GM12875 (cell line): ENCODE measurements at regions not wholly inside any gene's neighbourhood (a gene's known extent, or its start where the extent isn't known, plus 50 kb on each side); places are given as distances from the start of the nearest gene placed in this dataset.

Source experiments
- H3K4me3 ChIP-seq: one replicate; pipeline ENCODE4 v1.5.1; 2011; ENCODE audit warnings: low read depth, low read length, control low read depth
- CTCF ChIP-seq: IDR thresholded peaks from 2 replicates; pipeline ENCODE4 v1.5.1; 2011; ENCODE audit warnings: low read depth, mild to moderate bottlenecking, control low read depth, inconsistent platforms, low read length, moderate library complexity, borderline replicate concordance; ENCODE audit not compliant: insufficient read depth

DNA sequence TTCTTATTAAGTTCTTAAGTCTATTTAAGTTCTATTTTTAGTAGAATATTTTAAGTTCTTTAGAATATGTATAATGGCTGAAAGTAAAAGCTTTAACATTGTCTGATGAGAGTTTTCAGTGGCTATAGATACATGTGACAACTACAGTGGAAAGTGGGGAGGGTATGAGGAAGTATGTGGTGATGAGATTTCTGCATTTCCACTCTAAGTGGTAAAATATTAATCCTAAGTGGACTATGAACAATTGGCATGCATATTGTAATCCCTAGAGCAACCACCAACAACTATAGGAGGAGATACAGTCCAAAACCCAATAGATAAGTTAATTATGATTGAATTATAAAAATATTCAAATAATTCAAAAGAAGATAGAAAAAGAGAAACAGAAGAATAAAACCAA lies 183.6 kb downstream of the GADD45G start:
- no peak overlapping the region for H3K4me3 ChIP-seq
- no peak for TF ChIP-seq CTCF

- no peak overlapping the region for H3K4me3 ChIP-seq
- TF ChIP-seq CTCF = no peak
Observed at GRCh38 chr9:89789922-89790510, 185.2 kb downstream of the GADD45G start.

- no peak for TF ChIP-seq CTCF
- no peak overlapping the region for H3K4me3 ChIP-seq
Observed at GRCh38 chr9:89790542-89791109, 185.8 kb downstream of the GADD45G start.

DNA sequence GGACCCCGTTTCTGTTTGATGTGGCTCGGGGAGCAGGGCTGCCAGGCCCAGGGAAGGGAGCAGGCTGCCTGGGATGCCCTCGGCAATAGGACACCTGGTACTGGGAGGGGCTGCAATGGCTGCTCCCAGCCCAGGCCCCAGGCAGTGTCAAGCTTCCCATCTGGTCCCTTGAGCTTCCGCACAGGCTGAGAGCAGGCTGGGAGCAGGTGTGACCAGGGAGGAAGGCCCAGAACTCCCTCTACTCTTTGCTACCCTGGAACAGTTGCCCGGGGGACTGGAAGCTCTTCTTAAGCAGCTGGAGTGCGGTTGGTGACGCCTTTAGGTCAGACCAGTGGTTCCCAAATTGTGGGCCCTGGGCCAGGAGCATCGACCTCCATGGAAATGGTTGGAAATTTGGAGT lies 186.9 kb downstream of the GADD45G start:
- no peak for TF ChIP-seq CTCF
- no peak overlapping the region for H3K4me3 ChIP-seq

DNA sequence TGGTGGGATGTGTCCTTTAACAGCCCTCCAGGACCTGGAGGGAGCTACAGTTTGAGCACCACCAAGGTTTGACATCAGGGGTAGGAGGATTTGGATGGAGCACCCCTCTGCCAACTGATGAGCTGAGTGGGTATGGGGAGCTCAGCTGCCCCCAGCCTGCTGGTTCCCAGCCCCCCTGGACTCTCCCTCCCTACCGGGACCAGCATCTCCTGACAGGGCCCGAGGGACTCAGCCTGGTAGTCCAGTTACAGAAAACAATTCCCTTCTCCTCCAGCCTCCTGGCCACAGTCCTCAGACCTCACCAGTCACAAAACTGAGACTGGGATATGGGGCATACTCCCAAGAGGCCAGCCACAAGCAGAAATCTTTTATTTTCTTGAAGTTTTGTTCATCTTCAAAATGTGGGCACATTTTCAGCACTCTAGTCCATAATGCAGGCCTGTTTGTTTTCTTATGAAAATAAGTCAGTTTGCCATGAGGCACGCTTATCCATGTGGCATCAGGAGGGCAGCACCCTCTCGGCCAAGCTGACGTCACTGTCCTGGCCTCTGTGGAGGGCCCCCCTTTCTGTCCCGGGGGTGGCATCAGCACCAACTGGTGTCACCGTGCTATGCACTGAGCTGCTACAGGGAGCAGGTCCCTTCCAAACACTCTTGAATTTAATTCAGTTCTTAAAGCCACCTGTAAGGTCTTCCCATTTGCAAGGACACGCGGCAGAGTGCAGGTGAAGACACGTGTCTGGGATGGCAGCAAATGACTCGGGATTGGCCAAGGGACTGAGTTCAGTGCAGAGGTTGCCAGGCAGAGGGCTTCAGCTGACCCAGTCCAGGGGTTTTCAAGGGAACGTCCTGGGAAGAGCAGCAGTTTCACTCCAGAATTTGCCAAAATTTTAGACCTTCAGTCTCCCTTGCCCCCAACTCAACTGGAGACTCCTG lies 187.6 kb downstream of the GADD45G start:
- no peak overlapping the region for H3K4me3 ChIP-seq
- TF ChIP-seq CTCF = no peak

GRCh38 chr9:89793124-89793495 lies 188.3 kb downstream of the GADD45G start:
- TF ChIP-seq CTCF = no peak
- H3K4me3 ChIP-seq = no peak overlapping the region
